Sciatic nerve (tissue), 2 donors: ENCODE measurements at regions not wholly inside any gene's neighbourhood (a gene's known extent, or its start where the extent isn't known, plus 50 kb on each side); places are given as distances from the start of the nearest gene placed in this dataset.

Source experiments
- ATAC-seq: fragments of 200-7000 bp; cut with Tn5 transposase; one replicate; pipeline ENCODE4 v1.9.1; 2020; ENCODE audit warnings: mild to moderate bottlenecking, moderate library complexity
- DNase-seq: peaks from one replicate; pipeline ENCODE4 v3.0.0-alpha.2; 2020; ENCODE audit warnings: low spot score
- intact Hi-C: fragments of 100-400 bp; cut with DNase I; formaldehyde crosslinking; loops from one replicate; pipeline ENCODE4 v1.14.2; 2022
- donor health status: DM: no; HTN: no; CAD: no.
- donor health status: DM: no; HTN: no; CAD: no.

DNA sequence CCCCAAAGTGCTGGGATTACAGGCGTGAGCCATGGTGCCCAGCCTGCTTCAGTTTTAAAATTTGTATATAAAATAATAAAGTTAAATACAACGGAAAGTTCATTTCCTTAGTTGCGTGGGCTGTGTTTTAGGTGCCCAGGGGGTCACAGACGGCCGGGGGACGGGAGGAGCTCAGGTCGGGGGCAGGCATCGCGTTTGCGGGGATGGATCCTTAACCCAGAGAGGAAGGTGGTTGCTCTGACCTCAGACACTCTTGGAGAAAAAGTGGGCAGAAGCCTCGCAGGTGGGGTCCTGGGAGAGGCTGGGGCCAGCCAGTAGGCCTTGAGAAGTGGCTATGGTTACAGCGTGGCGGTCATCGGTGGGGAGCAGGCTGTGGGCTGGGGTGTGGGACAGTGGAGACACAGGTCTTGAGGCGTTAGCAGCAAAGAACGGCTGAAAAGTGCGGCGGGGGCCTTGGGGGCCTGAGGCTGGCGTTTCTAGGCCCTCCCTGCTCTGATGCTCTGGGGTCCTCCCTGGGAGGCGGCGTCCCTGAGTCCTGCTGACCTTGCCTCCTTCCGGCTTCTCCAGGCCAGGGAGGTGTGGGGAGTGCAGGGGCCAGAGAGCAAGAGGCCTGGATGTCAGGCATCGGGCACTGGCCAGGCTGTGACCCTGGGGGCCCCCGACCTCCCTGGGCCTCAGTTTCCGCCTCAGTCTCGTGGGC, 54.4 kb downstream of the UNCX start:
- DNase-seq (no peak), ATAC-seq (no peak)
- intact Hi-C loops: no loop called here

DNA sequence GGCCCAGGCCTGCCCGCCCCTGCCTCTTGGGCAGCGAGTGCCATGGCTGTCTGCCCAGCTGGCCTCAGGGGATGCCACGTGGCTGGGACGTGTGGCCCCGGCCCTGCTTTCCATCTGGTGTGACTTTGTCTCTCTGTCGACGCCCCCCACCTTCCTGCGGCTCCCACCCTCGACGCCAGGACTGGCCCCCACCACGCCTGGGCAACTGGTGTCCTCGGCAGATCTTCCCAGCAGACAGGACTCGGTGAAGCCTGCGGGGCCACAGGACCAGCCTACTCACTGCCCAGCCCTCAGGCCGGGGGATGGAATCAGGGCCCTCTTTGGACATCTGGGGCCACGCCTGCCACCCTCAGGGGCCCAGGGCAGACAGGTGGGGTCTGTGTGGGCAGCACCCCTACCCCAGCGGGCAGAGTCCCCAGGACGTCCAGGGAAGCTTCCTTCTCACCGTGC, 55.1 kb downstream of the UNCX start:
- DNase-seq: no peak
- intact Hi-C loops: no loop called here
- ATAC-seq: no peak

DNA sequence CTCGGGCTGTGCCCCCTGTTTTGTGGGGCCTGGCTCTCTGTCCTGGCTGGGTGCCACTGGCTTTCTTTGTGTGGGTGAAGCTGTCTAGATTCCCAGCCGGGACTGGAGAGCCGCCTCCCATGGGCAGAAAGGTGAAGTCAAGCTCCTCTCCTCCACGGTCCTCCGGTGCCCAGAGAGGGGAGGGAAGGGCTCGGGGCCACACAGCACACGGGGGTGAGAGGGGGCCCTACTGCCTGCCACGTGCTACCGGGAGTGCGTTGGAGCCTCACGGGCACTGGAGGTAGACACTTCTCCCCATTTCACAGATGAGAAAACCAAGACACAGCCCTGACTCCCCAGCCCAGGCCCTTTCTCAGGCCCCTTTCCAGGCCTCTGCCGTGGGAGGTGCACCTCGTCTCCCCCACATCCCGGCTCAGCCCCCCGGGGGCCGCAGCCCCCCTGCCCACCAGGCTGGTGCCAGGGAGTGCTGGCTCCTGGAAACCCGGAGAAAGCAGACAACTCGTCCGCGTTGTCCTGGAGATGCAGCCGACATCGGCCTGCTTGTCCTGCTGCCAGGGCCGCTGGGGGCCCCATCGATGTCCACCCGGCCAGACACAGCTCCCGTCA, 55.8 kb downstream of the UNCX start:
- intact Hi-C loops: no loop called here
- no peak for DNase-seq
- ATAC-seq: no peak

DNA sequence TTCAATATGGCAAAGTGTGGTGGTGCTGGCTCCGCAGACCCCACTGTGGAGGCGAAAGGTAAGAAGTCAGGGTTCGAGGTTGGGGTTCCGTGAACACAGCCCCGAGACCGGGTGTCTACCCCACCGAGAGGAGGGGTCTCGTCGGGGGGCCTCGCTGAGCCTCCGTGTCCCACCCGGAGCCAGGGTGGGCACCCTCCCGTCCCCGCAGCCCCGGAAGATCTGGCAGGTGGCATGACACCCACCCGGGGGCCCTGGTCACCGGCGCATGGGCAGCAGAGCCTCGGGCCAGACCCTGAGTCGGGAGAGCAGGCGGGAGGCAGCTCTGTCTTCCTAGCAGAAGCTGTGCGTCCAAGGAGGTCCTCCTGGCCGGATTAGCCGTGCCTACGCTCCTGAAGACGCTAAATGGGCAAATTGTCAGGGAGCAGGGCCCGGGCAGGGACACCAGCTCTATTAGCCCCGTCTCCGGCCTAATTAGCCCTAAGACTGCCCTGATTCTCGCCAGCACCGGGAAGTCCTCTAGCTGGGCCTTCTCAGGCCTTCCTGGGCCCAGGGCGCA, 56.4 kb downstream of the UNCX start:
- DNase-seq: no peak

DNA sequence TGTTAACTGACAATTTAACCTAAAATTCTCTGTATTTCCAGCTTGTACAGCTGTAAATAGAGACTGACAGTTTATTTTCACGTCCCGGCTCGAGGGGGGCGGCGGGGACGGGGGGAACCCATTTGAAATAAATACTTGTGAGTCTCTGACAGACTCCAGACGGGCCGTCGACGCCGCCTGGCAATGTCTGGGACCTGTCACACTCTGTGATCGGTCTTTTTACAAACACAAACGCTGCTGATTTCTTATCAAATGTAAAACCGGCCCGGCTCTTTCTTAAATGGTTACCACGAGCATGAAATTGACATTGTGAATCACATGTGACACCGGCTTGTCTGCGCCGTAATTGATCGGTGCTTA, 57.0 kb downstream of the UNCX start:
- ATAC-seq (no peak), DNase-seq (no peak)
- intact Hi-C loops: no loop called here

More for the DNA sequence above, 56.4 kb downstream of the UNCX start:
- intact Hi-C loops: no loop called here
- peak; percentile 6 for ATAC-seq

DNA sequence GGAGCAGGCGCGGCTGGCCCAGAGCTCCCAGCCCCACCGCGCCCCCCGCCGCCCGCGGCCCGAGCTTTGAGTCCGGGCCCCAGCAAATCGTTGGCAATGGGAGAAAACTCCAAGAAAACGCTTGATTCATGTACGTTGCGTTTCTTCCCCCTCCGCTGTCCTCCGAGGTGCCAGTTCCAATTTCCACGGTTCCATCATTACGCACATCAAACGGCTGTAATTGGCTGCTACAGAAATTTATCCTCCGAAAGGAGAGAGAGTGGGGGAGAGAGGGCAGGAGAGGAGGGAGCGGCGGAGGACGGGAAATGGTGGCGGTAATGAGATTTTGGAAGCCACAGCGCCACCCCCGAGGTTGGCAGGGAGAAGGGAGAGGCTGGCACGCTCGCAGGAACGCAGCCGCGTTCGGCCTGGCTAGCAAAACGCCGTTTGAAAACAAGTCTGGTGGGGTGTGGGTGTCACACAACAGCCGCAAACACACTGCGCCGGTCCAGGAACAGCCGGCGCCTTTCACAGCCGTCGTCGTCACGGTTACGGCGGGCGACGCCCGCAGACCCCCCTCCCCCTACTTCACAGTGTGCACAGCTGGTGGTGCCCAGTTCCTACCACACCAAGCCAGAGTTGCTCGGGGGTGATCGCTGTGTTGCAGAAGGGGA, 57.5 kb downstream of the UNCX start:
- ATAC-seq (peak; percentile 34), DNase-seq (no peak)
- intact Hi-C loops: no loop called here

DNA sequence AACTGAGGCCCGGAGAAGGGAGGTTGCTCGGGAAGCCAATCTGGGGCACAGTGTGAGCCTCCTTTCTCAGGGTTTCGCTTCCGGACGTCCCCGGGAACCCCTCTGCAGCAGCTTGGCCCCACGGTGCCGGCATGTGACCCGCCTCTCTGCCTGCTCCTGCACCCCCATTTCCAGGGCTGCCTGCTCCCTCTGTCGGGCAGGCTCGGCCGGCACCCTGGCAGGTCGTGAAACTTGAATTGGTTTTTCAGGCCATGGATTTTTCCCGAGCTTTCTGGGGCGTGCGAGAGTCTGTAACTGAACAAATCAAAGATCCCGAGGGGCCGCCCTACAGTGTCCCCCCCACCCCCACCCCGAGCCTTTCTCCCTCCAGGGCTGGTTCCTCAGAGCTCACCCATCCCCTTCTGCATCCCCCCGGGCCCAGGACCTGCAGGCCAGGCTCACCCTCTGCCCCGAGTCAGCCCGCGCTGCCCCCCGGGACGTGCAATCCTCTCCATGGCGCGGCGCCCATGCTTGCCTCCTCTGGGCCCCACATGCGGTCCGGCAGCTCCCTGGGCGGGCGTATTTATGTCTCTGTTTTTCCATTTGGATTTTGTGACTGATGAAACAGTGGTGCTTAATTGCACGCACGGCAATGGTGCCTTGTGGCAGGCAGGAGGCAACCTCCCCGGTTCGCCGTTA, 58.1 kb downstream of the UNCX start:
- ATAC-seq: peak; percentile 9
- no peak for DNase-seq
- intact Hi-C loops: no loop called here

DNA sequence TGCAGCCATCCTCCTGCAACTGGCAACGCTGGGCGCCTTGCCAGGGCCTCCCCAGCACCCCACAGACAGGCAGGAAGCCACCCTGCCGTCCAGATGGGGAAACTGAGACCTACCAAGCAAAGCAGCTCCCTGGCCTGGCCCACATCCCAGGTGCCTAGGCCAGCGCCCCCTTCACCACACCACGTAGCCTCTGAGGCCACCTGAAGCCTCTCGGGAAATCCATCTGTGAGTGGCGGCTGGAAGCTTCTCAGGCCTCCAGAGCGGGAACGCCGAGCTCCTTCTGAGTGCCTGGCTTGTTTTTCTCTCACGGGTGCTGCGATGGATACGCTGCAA, 58.7 kb downstream of the UNCX start:
- DNase-seq: no peak
- no peak for ATAC-seq
- intact Hi-C loops: no loop called here

DNA sequence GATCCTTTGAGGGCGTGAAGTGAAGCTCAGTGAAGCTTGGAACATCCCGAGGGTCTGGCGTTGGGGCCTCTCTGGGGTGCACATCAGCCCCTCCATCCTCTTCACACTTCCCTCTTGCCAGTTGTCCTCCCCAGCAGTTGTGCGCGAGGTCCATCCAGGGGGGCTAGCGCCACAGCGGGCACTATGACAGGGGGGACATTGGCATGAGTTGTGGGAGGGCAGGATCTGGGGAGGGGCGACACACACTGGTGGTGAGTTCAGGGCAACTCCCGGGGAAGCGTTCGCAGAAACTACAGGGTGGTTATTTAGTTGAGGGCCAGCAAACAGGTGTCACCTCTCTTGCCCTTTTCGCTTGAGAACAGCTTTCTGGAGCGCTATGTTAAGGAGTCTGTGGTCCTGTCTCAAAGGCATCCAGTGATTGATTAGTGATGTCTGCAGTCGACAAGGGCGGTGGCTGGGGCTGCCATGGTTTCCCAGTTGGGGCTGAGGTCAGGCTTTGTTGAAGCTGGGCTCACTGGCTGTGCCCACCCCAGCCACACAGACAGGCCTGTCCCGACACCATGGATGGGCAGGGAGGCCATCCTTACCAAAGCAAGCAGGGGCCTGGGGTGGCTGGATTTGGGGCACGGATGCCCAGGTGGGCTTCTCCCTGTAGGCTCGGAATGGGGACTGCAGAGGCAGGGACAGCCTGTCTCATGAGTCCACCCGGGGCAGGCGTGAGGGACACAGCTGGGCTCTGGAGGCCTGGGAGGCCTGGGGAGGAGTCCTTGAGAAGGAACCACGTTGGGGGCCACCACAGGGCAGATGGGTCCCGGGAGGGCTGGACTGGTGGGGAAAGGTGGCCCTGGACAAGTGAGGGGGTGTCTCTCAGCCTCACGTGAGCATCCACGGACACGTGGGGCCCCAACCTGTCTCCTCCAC, 59.4 kb downstream of the UNCX start:
- ATAC-seq (no peak), DNase-seq (no peak)
- intact Hi-C loops: no loop called here

DNA sequence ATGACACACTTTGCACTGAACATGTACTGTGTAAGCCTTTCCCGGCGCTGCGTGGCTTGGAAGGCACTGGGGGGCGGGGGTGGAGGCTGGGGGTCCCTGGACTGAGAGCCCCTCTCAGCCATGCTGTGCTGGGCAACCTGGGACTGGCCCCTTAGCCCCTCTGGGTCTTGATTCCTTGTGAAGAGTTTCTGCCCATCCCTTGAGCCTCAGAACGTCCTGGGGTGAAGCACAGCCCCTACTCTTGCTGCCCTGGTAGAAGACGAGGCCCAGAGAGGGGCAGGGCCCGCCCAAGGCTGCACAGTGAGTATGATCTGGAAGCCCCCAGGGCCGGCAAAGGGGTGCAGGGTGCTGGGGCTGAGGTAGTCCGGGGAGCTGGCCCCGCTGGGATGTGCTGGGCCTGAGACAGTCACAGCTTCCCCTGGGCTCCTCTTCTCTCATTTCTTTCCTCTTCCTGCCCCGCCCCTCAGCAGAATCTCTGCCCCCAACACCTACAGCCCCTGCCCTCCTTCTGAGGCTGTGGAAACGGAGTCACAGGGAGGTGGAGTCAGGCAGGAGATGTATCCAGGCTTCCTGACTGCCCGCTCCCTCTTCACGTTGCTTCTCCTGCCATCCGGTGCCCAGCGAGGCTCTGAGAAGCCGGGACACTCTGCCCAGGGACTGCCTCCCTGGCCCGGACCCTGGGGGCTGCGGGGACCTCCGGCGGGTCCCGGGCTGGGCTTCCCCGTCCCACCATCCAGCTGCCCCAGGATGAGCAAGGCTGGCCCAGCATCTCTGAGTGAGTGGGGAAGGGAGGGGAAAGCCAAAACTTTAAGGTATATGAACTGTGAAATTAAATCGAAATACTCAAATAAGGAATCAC, 60.5 kb downstream of the UNCX start:
- ATAC-seq (no peak), DNase-seq (no peak)
- intact Hi-C loops: no loop called here

DNA sequence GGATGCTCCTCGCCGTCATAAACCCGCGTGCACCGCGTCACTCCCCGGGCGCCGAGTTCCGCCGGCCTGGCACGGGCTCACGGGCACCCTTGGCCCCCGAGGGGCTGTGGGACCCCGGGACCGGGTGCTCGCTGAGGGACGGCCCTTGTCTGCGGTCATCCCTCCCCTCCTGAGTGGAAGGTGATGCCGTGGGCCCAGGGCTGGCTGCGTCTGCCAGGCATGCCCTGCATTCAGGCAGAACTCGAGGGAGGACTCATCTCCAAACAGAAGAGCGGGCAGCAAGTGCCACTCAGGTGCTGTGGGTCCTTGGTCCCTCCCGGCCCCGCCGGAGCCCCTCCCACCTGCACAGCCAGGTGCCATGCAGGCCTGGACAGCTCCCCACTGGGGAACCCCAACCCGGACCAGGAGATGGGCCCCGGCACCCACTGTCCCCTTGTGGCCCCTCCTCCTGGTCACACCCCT, 61.3 kb downstream of the UNCX start:
- DNase-seq (no peak), ATAC-seq (no peak)
- intact Hi-C loops: no loop called here

DNA sequence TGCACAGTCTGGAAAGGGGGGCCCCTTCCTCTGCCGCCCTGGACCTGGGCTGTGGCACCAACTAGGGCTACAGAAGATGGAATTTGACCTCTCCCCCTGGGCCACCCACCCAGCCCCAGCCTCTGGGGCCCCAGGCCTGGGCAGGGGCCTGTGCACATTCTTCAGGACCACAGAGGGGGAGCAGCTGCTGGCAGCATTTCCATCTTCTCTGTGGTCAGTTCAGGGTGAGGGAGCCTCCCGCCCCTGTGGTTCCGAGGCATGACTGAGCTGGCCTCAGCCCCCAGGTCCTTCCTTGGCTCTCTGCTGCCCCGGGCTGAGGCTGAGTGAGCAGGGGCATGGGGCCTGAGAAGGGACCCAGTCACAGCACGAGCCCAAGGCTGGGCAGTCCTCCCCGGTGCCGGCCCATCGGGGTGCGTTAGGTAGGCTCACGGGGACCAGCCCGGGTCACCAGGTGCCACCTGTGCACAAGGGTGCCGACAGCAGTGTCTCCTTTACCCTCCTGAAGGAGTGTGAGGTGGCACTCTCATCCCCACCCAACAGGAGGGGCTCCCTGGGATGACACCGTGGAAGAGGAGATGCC, 63.2 kb downstream of the UNCX start:
- intact Hi-C loops: no loop called here
- DNase-seq (no peak), ATAC-seq (no peak)

DNA sequence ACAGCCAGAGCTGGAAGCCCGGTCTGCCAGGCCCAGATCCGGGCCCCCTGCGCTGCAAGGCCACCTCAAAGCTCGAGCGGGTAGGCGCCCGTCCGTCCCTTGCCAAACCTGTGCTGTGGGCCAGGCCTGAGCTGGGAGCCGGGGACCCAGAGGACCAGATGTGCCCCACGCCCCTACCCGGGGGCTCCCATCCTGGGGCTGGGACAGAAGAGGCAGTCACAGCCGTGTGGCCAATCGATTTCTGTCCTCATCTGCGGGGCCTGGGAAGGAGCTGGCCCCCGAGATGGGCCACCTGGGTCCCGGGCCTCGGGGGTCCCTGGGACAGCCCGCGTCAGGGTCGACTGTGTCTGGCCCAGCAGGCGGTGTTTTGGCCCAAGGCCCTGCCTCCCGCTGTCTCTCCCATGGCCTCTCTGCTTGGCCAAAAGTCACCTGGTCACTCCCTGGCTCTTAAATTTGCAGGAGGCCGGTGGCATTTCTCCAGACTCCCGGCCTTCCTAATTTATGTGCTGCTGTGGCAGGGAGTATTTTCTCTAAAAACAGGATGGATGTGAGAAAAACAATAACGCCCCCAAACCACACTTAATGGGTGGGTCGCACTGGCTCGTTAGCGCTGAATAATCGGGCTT, 63.8 kb downstream of the UNCX start:
- no peak for ATAC-seq
- no peak for DNase-seq
- intact Hi-C loops: no loop called here

DNA sequence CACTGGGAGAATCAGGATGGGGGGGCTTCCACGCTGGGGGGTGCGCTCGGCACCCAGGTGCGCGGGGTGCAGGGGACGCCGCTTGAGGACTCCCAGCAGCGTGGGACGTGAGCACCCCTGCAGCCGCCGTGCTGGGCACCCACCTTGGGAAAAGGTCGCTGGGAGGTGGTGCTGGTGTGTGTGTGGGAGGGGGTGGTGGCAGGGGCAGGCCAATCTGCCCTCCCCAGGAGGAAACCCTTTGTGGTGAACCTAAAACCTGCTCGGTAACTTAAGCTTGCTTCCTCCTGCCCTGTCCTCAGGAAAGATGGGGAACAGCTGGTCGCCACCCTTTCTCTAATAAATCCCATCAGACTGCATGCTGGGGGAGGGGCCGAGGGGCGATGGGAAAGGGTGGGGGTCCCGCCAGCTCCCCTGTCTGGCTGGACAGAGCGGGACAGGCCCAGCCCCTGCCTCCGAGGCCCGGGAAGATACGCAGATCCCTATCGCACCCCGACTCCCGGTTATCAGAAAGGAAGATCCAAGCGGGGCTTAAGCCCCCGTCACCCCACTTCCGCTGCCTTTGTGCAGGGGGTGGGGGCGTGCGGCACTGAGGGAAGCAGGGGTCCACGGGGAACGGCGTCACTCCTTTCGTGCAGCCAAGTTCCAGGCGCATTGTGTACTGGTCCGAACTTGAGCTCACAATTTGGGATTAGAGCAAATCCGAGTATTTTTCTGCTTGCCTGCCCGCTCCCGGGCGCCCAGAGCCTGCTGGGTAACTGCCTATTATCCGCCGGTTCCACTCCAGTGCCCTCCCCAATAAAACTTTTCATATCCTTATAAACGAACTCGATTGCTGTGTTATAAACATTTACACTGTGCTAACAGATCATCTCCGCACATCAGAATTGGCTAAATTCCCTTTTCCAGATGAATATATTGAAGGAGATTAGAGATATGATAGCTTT, 64.6 kb downstream of the UNCX start:
- DNase-seq (no peak), ATAC-seq (no peak)
- intact Hi-C loops: no loop called here

DNA sequence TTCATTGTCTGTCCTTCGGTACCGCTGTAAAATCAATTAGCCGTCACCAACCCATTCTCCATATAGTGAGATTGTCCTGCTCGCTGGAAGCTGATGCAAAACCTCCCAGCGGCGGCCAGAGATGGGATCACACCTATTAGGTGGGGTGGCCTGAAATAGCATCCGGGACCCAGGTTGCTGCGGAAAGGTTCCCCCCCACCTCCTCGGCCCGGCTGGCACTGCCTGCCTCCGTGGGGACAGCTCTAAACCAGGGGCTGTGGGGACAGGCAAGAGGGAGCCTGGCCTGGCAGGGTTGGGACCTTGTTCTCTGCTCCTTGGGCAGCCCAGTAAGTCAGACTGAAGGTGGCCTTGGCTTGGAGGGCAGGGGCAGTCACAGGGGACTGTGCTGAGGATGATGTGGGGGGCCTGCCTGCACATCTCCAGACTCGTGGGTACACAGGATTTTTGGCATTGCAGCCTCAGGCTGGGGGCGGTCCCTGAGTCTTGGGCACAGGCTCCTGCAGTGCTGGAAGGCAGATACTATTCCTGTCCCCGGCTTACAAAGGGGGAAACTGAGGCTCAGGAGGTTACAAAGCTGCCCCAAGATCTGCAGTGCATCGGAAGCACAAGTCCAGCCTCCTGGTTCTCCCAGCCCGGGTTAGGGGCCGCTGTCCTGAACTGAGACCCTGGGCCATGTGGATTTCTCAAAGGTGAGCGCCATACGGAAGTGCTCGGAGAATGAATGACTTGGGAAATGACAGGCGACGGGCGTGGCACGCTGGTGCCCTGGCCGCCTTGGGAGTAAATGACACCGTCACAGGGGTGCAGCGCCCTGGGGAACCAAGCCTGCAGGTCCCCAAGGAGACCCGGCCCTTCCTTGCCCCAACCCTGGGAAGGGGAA, 65.6 kb downstream of the UNCX start:
- ATAC-seq (no peak), DNase-seq (no peak)
- intact Hi-C loops: no loop called here
